Epithelial cell of proximal tubule (primary cell): ENCODE measurements at regions not wholly inside any gene's neighbourhood (a gene's known extent, or its start where the extent isn't known, plus 50 kb on each side); places are given as distances from the start of the nearest gene placed in this dataset.
"Not testable (repeated sequence)": the region's sequence is repeated elsewhere in the genome, so short reads cannot be mapped to it uniquely, and the experiment has no call there.

Source experiments
- DNase-seq: peaks from one replicate; pipeline ENCODE4 v3.0.0-alpha.2; 2011; ENCODE audit warnings: low read depth
- H3K4me3 ChIP-seq: 2 replicates; pipeline ENCODE4 v1.5.1; 2011; ENCODE audit warnings: low read depth, mild to moderate bottlenecking, low read length
- TF ChIP-seq, protein P1 (sequence below): conservative IDR thresholded peaks from 2 replicates; pipeline ENCODE4 v1.5.1; 2012; ENCODE audit warnings: low read depth, mild to moderate bottlenecking, low read length

GRCh38 chr9:30925635-30926034 is 1458.8 kb upstream of the ACO1 start:
- TF ChIP-seq, protein P1, sequence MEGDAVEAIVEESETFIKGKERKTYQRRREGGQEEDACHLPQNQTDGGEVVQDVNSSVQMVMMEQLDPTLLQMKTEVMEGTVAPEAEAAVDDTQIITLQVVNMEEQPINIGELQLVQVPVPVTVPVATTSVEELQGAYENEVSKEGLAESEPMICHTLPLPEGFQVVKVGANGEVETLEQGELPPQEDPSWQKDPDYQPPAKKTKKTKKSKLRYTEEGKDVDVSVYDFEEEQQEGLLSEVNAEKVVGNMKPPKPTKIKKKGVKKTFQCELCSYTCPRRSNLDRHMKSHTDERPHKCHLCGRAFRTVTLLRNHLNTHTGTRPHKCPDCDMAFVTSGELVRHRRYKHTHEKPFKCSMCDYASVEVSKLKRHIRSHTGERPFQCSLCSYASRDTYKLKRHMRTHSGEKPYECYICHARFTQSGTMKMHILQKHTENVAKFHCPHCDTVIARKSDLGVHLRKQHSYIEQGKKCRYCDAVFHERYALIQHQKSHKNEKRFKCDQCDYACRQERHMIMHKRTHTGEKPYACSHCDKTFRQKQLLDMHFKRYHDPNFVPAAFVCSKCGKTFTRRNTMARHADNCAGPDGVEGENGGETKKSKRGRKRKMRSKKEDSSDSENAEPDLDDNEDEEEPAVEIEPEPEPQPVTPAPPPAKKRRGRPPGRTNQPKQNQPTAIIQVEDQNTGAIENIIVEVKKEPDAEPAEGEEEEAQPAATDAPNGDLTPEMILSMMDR = no peak
- no peak for DNase-seq
- H3K4me3 ChIP-seq = no peak overlapping the region

DNA sequence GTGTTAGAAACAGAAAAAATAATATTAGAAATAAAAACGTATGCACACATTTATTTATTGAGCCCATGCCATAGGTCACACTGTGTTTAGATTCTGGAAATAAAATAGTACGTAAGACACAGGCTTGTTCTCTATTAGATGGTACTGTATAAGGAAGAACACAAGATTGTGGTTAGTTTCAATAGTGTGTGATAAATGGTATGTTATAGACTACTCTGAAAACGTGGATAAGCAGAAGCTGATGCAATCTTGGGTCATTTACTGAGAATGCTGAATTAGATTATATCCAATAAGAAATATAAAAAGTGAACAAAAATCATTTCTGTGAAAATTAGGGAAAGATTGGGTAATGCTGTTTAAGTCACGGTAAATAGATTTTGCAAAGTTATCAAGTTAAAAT is 1456.4 kb upstream of the ACO1 start:
- TF ChIP-seq, protein P1 = no peak
- DNase-seq = no peak

DNA sequence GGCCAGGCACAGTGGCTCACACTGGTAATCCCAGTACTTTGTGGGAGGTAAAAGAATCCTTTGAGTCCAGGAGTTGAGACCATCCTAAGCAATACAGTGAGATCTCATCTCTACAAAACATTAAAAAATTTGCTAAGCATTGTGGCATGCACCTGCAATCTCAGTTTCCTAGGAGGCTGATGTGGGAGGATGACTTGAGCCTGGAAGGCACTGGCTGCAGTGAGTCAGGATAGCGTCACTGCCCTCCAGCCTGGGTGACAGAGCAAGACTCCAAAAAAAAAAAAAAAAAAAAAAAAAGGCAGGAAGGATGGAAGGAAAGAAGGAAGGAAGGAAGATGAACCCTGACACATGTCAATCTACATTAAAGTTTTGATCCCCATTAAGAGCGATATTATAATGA is 1452.2 kb upstream of the ACO1 start:
- TF ChIP-seq, protein P1 = no peak
- H3K4me3 ChIP-seq = no peak overlapping the region
- no peak for DNase-seq

More for the DNA sequence above, 1456.4 kb upstream of the ACO1 start:
- no peak overlapping the region for H3K4me3 ChIP-seq

DNA sequence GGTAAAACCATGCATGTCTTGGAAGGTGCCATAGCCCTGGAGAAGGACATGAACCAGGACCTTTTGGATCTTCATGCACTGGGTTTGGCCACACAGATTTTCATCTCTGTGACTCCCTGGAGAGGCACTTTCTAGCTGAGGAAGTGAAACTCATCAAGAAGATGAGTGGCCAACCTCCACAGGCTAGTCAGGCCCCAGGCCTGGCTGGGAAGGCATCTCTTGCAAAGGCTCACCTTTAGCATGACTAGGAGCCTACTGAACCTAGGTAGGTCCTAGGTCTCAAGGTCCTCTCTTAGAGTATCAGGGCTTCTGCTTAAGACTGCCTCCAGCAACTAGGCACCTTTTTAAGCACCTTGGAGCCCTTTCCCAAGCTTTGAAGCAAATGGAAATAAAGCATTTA is 1448.7 kb upstream of the ACO1 start:
- no peak for DNase-seq
- H3K4me3 ChIP-seq = no peak overlapping the region
- TF ChIP-seq, protein P1 = no peak

DNA sequence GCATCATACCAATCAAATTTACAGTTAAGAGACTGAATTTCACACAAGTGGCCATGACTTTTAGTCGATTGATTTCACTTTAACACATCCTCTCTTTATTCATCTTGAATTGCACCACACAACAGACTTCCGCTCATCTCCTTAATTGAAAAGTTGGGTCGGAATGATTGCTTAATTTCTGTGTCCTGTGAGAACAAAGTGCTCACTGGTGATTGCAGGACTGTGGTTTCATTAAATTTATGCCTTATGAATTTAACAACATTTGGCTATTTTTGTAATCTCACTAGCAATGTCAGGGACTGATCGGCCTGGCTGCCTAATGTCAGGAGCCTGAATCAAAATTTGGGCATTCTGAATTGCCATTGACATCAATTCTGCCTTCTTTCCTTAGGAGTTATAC is 1447.3 kb upstream of the ACO1 start:
- no peak for DNase-seq
- TF ChIP-seq, protein P1 = no peak
- no peak overlapping the region for H3K4me3 ChIP-seq

DNA sequence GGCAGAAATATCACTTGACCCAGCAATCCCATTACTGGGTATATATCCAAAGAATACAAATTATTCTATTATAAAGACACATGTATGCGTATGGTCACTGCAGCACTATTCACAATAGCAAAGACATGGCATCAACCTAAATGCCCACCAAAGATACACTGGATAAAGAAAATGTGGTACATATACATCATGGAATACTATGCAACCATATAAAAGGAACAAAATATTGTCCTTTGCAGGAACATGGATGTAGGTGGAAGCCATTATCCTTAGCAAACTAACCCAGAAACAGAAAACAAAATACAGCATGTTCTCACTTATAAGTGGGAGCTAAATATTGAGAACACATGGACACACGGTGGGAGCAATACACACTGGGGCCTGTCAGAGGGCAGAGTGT is 1441.6 kb upstream of the ACO1 start:
- not testable (repeated sequence) for DNase-seq, H3K4me3 ChIP-seq

DNA sequence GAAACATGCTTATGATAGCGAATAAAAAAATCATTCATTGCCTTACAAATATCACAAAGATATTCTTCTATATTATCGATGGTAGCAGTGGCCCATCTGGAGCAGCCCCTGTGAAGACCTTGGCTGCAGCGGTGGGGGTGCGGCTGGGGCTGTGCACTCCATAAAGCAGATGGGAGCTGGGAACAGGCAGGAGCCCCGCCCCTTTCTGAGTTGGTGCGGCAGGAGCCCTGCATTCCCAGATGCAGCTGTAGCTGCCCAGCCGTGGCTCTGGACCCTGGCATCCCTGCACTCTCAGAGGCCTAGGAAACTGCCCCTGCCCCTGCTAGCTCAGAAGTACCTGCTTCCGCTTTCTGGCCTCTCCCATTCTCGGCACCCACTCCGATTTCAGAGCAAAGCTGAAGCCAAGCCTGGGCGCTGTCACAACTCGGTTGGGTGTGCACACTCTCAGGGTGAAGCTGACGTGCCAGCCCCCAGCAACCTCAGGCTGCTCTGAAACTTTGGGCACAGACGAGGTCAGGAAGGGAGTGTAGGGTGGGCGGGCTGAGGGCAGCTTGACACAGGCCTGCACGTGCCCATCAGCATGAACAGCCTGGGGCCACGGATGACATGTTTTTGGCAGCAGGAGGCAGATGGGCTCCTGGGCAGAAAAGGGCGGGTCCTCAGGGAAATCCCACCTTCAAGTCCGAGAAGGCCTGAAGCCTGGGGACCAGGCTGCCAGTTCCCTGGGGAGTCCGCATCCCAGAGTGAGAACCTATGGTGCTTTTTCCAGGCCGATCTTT is 1440.8 kb upstream of the ACO1 start:
- TF ChIP-seq, protein P1 = no peak
- H3K4me3 ChIP-seq = no peak overlapping the region
- no peak for DNase-seq
